ENCODE measurements at regions not wholly inside any gene's neighbourhood (a gene's known extent, or its start where the extent isn't known, plus 50 kb on each side); places are given as distances from the start of the nearest gene placed in this dataset.
A peak's percentile ranks its signal among the peaks of the same experiment; 100 is the strongest.

GRCh38 chr7:136066304-136067143 is 89.4 kb upstream of the MTPN start:
- TF ChIP-seq POLR2AphosphoS5 (IDR thresholded peaks at IDR 0.05) (no peak), EP300 (IDR thresholded peaks at IDR 0.05) (no peak), POLR2A (IDR thresholded peaks at IDR 0.05) (no peak), CTCF (IDR thresholded peaks at IDR 0.05) (no peak)
- H3K4me3 ChIP-seq: no peak overlapping the region
- DNase-seq: no peak
- H3K27me3 ChIP-seq: no peaks in the 10 kb centered on the region
- H3K36me3 ChIP-seq: no peaks in the 10 kb centered on the region
- no peak overlapping the region for H3K27ac ChIP-seq
- WGBS, 2 donors: 95 to 97% methylated on average over 16 of the region's 16 CpGs
- H3K9me3 ChIP-seq: no peaks in the 10 kb centered on the region
- no peaks in the 10 kb centered on the region for H3K4me1 ChIP-seq
- no peak for ATAC-seq (ENCODE audit: low FRiP score in 2 of 2)

GRCh38 chr7:136064627-136065237 is 87.6 kb upstream of the MTPN start:
- no peaks in the 10 kb centered on the region for H3K36me3 ChIP-seq
- no peaks in the 10 kb centered on the region for H3K27me3 ChIP-seq
- H3K4me1 ChIP-seq: no peaks in the 10 kb centered on the region
- H3K9me3 ChIP-seq: no peaks in the 10 kb centered on the region
- no peak for DNase-seq
- no peak overlapping the region for H3K27ac ChIP-seq
- H3K4me3 ChIP-seq: no peak overlapping the region
- no peak for ATAC-seq (ENCODE audit: low FRiP score in 2 of 2)
- TF ChIP-seq POLR2AphosphoS5 (IDR thresholded peaks at IDR 0.05): no peak
- TF ChIP-seq CTCF (IDR thresholded peaks at IDR 0.05): no peak
- TF ChIP-seq POLR2A (IDR thresholded peaks at IDR 0.05): no peak
- TF ChIP-seq EP300 (IDR thresholded peaks at IDR 0.05): no peak

- TF ChIP-seq EP300 (IDR thresholded peaks at IDR 0.05) (peak in 1 of 4 donors; percentile 27), POLR2A (IDR thresholded peaks at IDR 0.05) (no peak)
- no peaks in the 10 kb centered on the region for H3K9me3 ChIP-seq
- no peaks in the 10 kb centered on the region for H3K36me3 ChIP-seq
- no peaks in the 10 kb centered on the region for H3K4me1 ChIP-seq
- no peaks in the 10 kb centered on the region for H3K27me3 ChIP-seq
- DNase-seq (no peak), ATAC-seq (ENCODE audit: low FRiP score in 2 of 2) (no peak)
- WGBS, 2 donors: 63 to 65% methylated on average over 4 of the region's 4 CpGs
- no peak overlapping the region for H3K27ac ChIP-seq
- H3K4me3 ChIP-seq: no peak overlapping the region
Measured at GRCh38 chr7:136064081-136064480, 86.9 kb upstream of the MTPN start.

- H3K27ac ChIP-seq: no peak overlapping the region
- no peaks in the 10 kb centered on the region for H3K4me1 ChIP-seq
- WGBS, 2 donors: 73 to 88% methylated on average over 3 of the region's 3 CpGs
- H3K4me3 ChIP-seq: no peak overlapping the region
- ATAC-seq (ENCODE audit: low FRiP score in 2 of 2) (no peak), DNase-seq (no peak)
- H3K27me3 ChIP-seq: no peaks in the 10 kb centered on the region
- H3K9me3 ChIP-seq: no peaks in the 10 kb centered on the region
- H3K36me3 ChIP-seq: no peaks in the 10 kb centered on the region
- TF ChIP-seq CTCF (IDR thresholded peaks at IDR 0.05) (no peak), POLR2A (IDR thresholded peaks at IDR 0.05) (no peak), EP300 (IDR thresholded peaks at IDR 0.05) (no peak), POLR2AphosphoS5 (IDR thresholded peaks at IDR 0.05) (no peak)
Measured at GRCh38 chr7:136063326-136063666, 86.1 kb upstream of the MTPN start.

GRCh38 chr7:136062625-136063325 is 85.6 kb upstream of the MTPN start:
- Histone ChIP-seq H3K27me3 (no peaks in the 10 kb centered on the region), H3K9me3 (no peaks in the 10 kb centered on the region), H3K4me3 (no peak overlapping the region), H3K36me3 (no peaks in the 10 kb centered on the region), H3K4me1 (no peaks in the 10 kb centered on the region), H3K27ac (no peak overlapping the region)
- DNase-seq (no peak), ATAC-seq (ENCODE audit: low FRiP score in 2 of 2) (no peak)
- TF ChIP-seq POLR2A (IDR thresholded peaks at IDR 0.05): no peak
- TF ChIP-seq POLR2AphosphoS5 (IDR thresholded peaks at IDR 0.05): no peak
- TF ChIP-seq EP300 (IDR thresholded peaks at IDR 0.05): no peak
- no peak for TF ChIP-seq CTCF (IDR thresholded peaks at IDR 0.05)
- WGBS, 2 donors: 39 to 49% methylated on average over 4 of the region's 4 CpGs

Measured in upper lobe of left lung (tissue), 6 donors.